Smooth muscle cell (in vitro differentiated cells): ENCODE measurements at regions not wholly inside any gene's neighbourhood (a gene's known extent, or its start where the extent isn't known, plus 50 kb on each side); places are given as distances from the start of the nearest gene placed in this dataset.

Experiments
- DNase-seq: peaks from one replicate; lab custom pipeline; 2025; ENCODE audit not compliant: unreplicated experiment; lab: John Stamatoyannopoulos, UW
- H2AFZ ChIP-seq: fragments of 200-600 bp; sonication (generic); 2 replicates; pipeline ENCODE4 v1.6.0; 2016; ENCODE audit warnings: antibody characterized with exemption, low read depth, mild to moderate bottlenecking
- H3F3A ChIP-seq: fragments of 200-600 bp; sonication (generic); 2 replicates; pipeline ENCODE4 v1.6.0; 2017; ENCODE audit warnings: antibody characterized with exemption, low read depth
- H3K27ac ChIP-seq: fragments of 200-600 bp; sonication (generic); 2 replicates; pipeline ENCODE4 v1.5.1; 2016; ENCODE audit warnings: low read depth, mild to moderate bottlenecking
- H3K27me3 ChIP-seq: fragments of 200-600 bp; sonication (generic); 2 replicates; pipeline ENCODE4 v1.6.1; 2016; ENCODE audit warnings: low read depth, mild to moderate bottlenecking
- H3K36me3 ChIP-seq: fragments of 200-600 bp; sonication (generic); 2 replicates; pipeline ENCODE4 v1.5.1; 2016; ENCODE audit warnings: low read depth
- H3K4me1 ChIP-seq: fragments of 200-600 bp; sonication (generic); 2 replicates; pipeline ENCODE4 v1.5.1; 2016; ENCODE audit warnings: low read depth
- H3K4me2 ChIP-seq: fragments of 200-600 bp; sonication (generic); 2 replicates; pipeline ENCODE4 v1.6.0; 2016; ENCODE audit warnings: mild to moderate bottlenecking
- H3K4me3 ChIP-seq: fragments of 200-600 bp; sonication (generic); 2 replicates; pipeline ENCODE4 v1.5.1; 2016; ENCODE audit warnings: mild to moderate bottlenecking
- H3K79me2 ChIP-seq: fragments of 200-600 bp; sonication (generic); 2 replicates; pipeline ENCODE4 v1.6.0; 2016; ENCODE audit warnings: low read depth, mild to moderate bottlenecking
- H3K9ac ChIP-seq: fragments of 200-600 bp; sonication (generic); 2 replicates; pipeline ENCODE4 v1.6.0; 2016; ENCODE audit warnings: low read depth
- H3K9me3 ChIP-seq: fragments of 200-600 bp; sonication (generic); replicated peaks from 2 replicates; pipeline ENCODE4 v1.5.1; 2016; ENCODE audit warnings: low read depth
- H4K20me1 ChIP-seq: fragments of 200-600 bp; sonication (generic); 2 replicates; pipeline ENCODE4 v1.6.0; 2016; ENCODE audit warnings: low read depth
- WGBS: methylation state at CpG from one replicate; pipeline ENCODE4 v1.1.7; 2016; ENCODE audit warnings: low lambda C conversion rate; 5-methylcytosine and 5-hydroxymethylcytosine counted together
- TF ChIP-seq, protein P1 (sequence below): fragments of 200-600 bp; sonication (generic); IDR thresholded peaks from 2 replicates; pipeline ENCODE4 v1.5.1; 2017; ENCODE audit warnings: borderline replicate concordance, mild to moderate bottlenecking, antibody characterized with exemption; ENCODE audit not compliant: insufficient read depth, poor library complexity, severe bottlenecking

DNA sequence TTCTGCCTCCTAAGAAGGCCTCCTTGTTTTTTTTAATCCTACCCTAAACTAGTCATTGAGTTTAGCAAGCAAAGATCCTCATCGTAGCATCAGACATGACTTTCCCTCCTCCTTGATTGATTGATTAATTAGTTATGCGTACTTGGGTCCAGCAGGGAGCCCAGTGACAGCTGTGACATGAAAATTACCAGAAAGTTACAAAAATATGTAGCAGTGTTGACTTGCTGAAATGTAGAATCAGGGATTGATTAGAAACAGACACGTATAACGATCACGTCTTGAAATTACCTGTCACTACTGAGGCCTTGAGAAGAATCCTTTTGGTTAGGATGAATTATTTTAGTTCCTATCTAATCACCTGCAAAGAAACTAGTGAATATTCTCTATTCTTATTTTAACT, 167.4 kb upstream of the MPPED2 start:
- H3K79me2 ChIP-seq, result no peaks in the 10 kb centered on the region
- 75% methylated on average over 5 of the region's 5 CpGs for WGBS
- H2AFZ ChIP-seq, result no peak overlapping the region
- H3F3A ChIP-seq, result peaks cover 9% of the 10 kb centered on the region
- no peak overlapping the region for H3K4me2 ChIP-seq
- TF ChIP-seq, protein P1, sequence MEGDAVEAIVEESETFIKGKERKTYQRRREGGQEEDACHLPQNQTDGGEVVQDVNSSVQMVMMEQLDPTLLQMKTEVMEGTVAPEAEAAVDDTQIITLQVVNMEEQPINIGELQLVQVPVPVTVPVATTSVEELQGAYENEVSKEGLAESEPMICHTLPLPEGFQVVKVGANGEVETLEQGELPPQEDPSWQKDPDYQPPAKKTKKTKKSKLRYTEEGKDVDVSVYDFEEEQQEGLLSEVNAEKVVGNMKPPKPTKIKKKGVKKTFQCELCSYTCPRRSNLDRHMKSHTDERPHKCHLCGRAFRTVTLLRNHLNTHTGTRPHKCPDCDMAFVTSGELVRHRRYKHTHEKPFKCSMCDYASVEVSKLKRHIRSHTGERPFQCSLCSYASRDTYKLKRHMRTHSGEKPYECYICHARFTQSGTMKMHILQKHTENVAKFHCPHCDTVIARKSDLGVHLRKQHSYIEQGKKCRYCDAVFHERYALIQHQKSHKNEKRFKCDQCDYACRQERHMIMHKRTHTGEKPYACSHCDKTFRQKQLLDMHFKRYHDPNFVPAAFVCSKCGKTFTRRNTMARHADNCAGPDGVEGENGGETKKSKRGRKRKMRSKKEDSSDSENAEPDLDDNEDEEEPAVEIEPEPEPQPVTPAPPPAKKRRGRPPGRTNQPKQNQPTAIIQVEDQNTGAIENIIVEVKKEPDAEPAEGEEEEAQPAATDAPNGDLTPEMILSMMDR, result no peak
- no peaks in the 10 kb centered on the region for H3K9me3 ChIP-seq
- H3K27me3 ChIP-seq, result no peaks in the 10 kb centered on the region
- H3K27ac ChIP-seq, result no peak overlapping the region
- no peaks in the 10 kb centered on the region for H4K20me1 ChIP-seq
- no peak overlapping the region for H3K4me3 ChIP-seq
- peaks cover 9% of the 10 kb centered on the region for H3K4me1 ChIP-seq
- no peaks in the 10 kb centered on the region for H3K36me3 ChIP-seq
- no peak for DNase-seq
- no peak overlapping the region for H3K9ac ChIP-seq

- Histone ChIP-seq H3K9me3 (no peaks in the 10 kb centered on the region), H3K4me1 (peaks cover 10% of the 10 kb centered on the region), H3K36me3 (no peaks in the 10 kb centered on the region), H3K79me2 (no peaks in the 10 kb centered on the region), H3F3A (no peaks in the 10 kb centered on the region), H3K4me2 (no peak overlapping the region), H3K27ac (no peak overlapping the region), H3K9ac (no peak overlapping the region), H2AFZ (no peak overlapping the region), H3K27me3 (no peaks in the 10 kb centered on the region), H3K4me3 (no peak overlapping the region), H4K20me1 (no peaks in the 10 kb centered on the region)
- no peak for DNase-seq
- WGBS, result 48% methylated on average over 2 of the region's 2 CpGs
- TF ChIP-seq, protein P1, result no peak
These were observed 163.1 kb upstream of the MPPED2 start for GRCh38 chr11:30749268-30749667.

DNA sequence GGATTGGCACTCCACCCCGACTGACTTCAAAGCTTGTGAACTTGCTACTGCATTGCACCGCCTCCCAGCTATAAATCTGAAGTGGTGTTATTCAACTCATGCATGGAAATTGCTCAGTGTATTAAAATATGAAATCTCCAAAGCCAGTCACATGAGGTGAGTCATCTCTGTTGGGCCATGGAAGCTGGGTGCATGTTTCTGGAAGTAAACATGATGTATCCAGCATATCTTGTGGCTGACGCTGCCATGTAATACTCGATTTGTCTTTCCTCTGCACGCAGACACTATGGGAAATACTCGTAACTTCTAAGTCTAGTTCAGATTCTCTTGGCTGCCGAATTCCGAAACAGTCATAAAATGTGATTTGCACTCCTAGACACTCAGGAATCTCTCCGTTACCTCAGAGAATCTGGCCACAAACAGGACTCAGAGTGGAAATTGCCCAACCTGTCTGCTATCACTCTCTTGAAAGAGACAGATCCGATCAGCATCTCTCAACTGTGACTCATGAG, 154.9 kb upstream of the MPPED2 start:
- no peaks in the 10 kb centered on the region for H3K79me2 ChIP-seq
- DNase-seq, result no peak
- peak overlapping the region; percentile 46 for H3K9ac ChIP-seq
- H3K4me1 ChIP-seq, result peaks cover 9% of the 10 kb centered on the region
- H2AFZ ChIP-seq, result no peak overlapping the region
- H3F3A ChIP-seq, result peaks cover 4% of the 10 kb centered on the region
- peak overlapping the region; percentile 90 for H3K27ac ChIP-seq
- H3K4me2 ChIP-seq, result peak overlapping the region; percentile 34
- H4K20me1 ChIP-seq, result no peaks in the 10 kb centered on the region
- H3K4me3 ChIP-seq, result no peak overlapping the region
- H3K9me3 ChIP-seq, result no peaks in the 10 kb centered on the region
- 33% methylated on average over 10 of the region's 10 CpGs for WGBS
- TF ChIP-seq, protein P1, result no peak
- no peaks in the 10 kb centered on the region for H3K36me3 ChIP-seq
- no peaks in the 10 kb centered on the region for H3K27me3 ChIP-seq

DNA sequence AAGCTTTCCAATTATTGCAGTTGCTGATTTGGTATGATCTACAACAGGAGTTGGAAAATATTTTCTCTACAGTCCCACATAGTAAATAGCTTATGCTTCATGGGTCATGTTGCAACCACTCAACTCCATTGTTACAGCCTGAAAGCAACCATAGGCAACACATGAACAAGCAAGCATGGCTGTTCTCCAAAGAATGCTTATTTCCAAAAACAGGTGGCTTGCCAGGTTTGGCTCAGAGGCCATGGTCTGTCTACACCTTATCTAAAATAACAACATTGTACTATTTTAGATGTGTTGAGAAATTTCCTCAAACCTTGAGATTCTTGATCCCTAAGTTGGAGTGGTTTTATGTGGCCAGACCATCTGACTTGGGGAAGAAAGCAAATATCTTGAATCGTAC, 153.9 kb upstream of the MPPED2 start:
- no peak for DNase-seq
- peaks cover 4% of the 10 kb centered on the region for H3F3A ChIP-seq
- H3K27me3 ChIP-seq, result no peaks in the 10 kb centered on the region
- WGBS, result 89% methylated on average over 1 of the region's 1 CpG
- no peaks in the 10 kb centered on the region for H3K79me2 ChIP-seq
- H2AFZ ChIP-seq, result no peak overlapping the region
- H3K36me3 ChIP-seq, result no peaks in the 10 kb centered on the region
- no peak overlapping the region for H3K4me3 ChIP-seq
- peak overlapping the region; percentile 19 for H3K9ac ChIP-seq
- peak overlapping the region; percentile 90 for H3K27ac ChIP-seq
- H3K9me3 ChIP-seq, result no peaks in the 10 kb centered on the region
- peaks cover 9% of the 10 kb centered on the region for H3K4me1 ChIP-seq
- TF ChIP-seq, protein P1, result no peak
- no peaks in the 10 kb centered on the region for H4K20me1 ChIP-seq
- H3K4me2 ChIP-seq, result no peak overlapping the region
